ENCODE measurements at regions not wholly inside any gene's neighbourhood (a gene's known extent, or its start where the extent isn't known, plus 50 kb on each side); places are given as distances from the start of the nearest gene placed in this dataset.

DNA sequence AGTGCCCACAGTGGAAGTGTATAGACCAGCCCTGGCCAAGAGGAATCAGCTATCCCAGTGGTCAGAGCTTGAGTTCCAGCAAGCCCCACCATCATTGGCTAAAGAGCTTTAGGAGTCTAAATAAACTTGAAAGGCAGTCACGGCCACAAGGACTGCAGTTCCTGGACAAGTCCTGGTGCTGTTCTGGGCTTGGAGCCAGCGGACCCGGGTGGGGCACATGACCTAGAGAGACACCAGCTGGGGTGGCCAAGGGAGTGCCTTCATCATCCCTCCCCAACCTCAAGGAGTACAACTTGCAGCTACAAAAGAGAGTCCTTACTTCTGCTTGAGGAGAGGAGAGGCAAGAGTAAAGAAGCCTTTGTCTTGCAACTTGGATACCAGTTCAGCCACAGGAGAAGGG, 439.8 kb upstream of the TMEFF2 start:
- Histone ChIP-seq H3K79me2 (ENCODE audit: control insufficient read depth, insufficient read depth, low read length) (no peaks in the 10 kb centered on the region), H3K4me3 (no peak overlapping the region), H3K36me3 (ENCODE audit: control insufficient read depth in 2 of 2, insufficient read depth in 2 of 2, low read length in 1 of 2) (no peaks in the 10 kb centered on the region), H3K4me2 (ENCODE audit: control insufficient read depth, insufficient read depth) (no peak overlapping the region), H4K20me1 (ENCODE audit: control insufficient read depth, insufficient read depth) (no peaks in the 10 kb centered on the region), H3K27ac (ENCODE audit: control insufficient read depth, insufficient read depth) (no peak overlapping the region), H3K27me3 (replicated peaks in 1 of 2; ENCODE audit: control insufficient read depth in 2 of 2, insufficient read depth in 2 of 2, low read length in 1 of 2) (no peaks in the 10 kb centered on the region), H3K9me3 (replicated peaks; ENCODE audit: control insufficient read depth, insufficient read depth, low read length) (no peaks in the 10 kb centered on the region), H3K9ac (ENCODE audit: control insufficient read depth, insufficient read depth, low read length) (no peak overlapping the region), H3K4me1 (ENCODE audit: control insufficient read depth, insufficient read depth, low read length) (no peaks in the 10 kb centered on the region), H2AFZ (ENCODE audit: control insufficient read depth, low read depth, low read length) (no peak overlapping the region)
- DNase-seq (ENCODE audit: low read depth, low spot score) (no peak), ATAC-seq (no peak), FAIRE-seq (no peak)
- ChIA-PET POLR2A (no interaction called here), SMC1A (ENCODE audit: uncharacterized antibody, unreplicated experiment) (no interaction called here), CTCF (no interaction called here), RAD21 (ENCODE audit: unreplicated experiment) (no interaction called here)
- in situ Hi-C loops (cut with MboI): no loop called here
- intact Hi-C loops (cut with micrococcal nuclease; ENCODE audit: unreplicated experiment): no loop called here
- 8% methylated on average over 3 of the region's 3 CpGs for WGBS (ENCODE audit: insufficient coverage, insufficient replicate concordance, low lambda C conversion rate, missing lambda C conversion rate)
- TF ChIP-seq TAF1 (IDR thresholded peaks at IDR 0.05; ENCODE audit: borderline replicate concordance, low read depth, low read length): no peak
- no peak for TF ChIP-seq SIX5 (IDR thresholded peaks at IDR 0.05; ENCODE audit: low read depth, low read length, severe bottlenecking)
- no peak for TF ChIP-seq DPF2 (IDR thresholded peaks at IDR 0.05)
- BruUV-seq (replicated peaks): no TSS peak

DNA sequence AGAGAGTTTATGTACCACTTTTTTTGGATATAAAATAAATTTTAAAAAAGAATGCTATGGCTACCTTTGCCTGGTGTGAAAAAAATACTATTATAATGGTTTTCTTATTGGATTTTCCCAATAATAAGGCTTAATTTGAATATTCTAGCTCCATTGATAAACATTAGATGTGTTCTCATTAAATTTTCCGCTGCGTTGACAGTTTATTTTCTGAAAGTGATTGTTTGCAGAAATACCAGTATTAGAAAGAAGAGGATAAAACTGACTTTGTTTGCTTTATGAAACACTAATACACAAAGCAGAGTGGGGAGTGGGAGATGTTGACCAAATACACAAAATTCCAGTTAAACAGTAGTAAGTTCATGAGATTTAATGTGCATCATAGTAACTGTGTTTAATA, 433.3 kb upstream of the TMEFF2 start:
- Histone ChIP-seq H3K27ac (ENCODE audit: control insufficient read depth, insufficient read depth) (no peak overlapping the region), H3K79me2 (ENCODE audit: control insufficient read depth, insufficient read depth, low read length) (no peaks in the 10 kb centered on the region), H3K4me2 (ENCODE audit: control insufficient read depth, insufficient read depth) (no peak overlapping the region), H3K9me3 (replicated peaks; ENCODE audit: control insufficient read depth, insufficient read depth, low read length) (no peaks in the 10 kb centered on the region), H3K4me1 (ENCODE audit: control insufficient read depth, insufficient read depth, low read length) (no peaks in the 10 kb centered on the region), H3K9ac (ENCODE audit: control insufficient read depth, insufficient read depth, low read length) (no peak overlapping the region), H3K27me3 (replicated peaks in 1 of 2; ENCODE audit: control insufficient read depth in 2 of 2, insufficient read depth in 2 of 2, low read length in 1 of 2) (no peaks in the 10 kb centered on the region), H3K4me3 (no peak overlapping the region), H3K36me3 (ENCODE audit: control insufficient read depth in 2 of 2, insufficient read depth in 2 of 2, low read length in 1 of 2) (no peaks in the 10 kb centered on the region), H4K20me1 (ENCODE audit: control insufficient read depth, insufficient read depth) (no peaks in the 10 kb centered on the region), H2AFZ (ENCODE audit: control insufficient read depth, low read depth, low read length) (no peak overlapping the region)
- ChIA-PET CTCF (no interaction called here), RAD21 (ENCODE audit: unreplicated experiment) (no interaction called here), SMC1A (ENCODE audit: uncharacterized antibody, unreplicated experiment) (no interaction called here), POLR2A (no interaction called here)
- intact Hi-C loops (cut with micrococcal nuclease; ENCODE audit: unreplicated experiment): no loop called here
- no peak for FAIRE-seq
- in situ Hi-C loops (cut with MboI): no loop called here
- DNase-seq (ENCODE audit: low read depth, low spot score): no peak
- TF ChIP-seq NRF1 (conservative IDR thresholded peaks at IDR 0.05; ENCODE audit: low read depth, low read length): no peak
- TF ChIP-seq, protein P1, sequence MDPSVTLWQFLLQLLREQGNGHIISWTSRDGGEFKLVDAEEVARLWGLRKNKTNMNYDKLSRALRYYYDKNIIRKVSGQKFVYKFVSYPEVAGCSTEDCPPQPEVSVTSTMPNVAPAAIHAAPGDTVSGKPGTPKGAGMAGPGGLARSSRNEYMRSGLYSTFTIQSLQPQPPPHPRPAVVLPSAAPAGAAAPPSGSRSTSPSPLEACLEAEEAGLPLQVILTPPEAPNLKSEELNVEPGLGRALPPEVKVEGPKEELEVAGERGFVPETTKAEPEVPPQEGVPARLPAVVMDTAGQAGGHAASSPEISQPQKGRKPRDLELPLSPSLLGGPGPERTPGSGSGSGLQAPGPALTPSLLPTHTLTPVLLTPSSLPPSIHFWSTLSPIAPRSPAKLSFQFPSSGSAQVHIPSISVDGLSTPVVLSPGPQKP (IDR thresholded peaks at IDR 0.05; ENCODE audit: low read depth, low read length): no peak
- TF ChIP-seq CBX5 (IDR thresholded peaks at IDR 0.05; ENCODE audit: low read depth): no peak
- no peak for TF ChIP-seq NFYA (IDR thresholded peaks at IDR 0.05; ENCODE audit: borderline replicate concordance, low read depth, low read length)
- TF ChIP-seq IKZF1 (conservative IDR thresholded peaks at IDR 0.05): no peak
- TF ChIP-seq, protein P2, sequence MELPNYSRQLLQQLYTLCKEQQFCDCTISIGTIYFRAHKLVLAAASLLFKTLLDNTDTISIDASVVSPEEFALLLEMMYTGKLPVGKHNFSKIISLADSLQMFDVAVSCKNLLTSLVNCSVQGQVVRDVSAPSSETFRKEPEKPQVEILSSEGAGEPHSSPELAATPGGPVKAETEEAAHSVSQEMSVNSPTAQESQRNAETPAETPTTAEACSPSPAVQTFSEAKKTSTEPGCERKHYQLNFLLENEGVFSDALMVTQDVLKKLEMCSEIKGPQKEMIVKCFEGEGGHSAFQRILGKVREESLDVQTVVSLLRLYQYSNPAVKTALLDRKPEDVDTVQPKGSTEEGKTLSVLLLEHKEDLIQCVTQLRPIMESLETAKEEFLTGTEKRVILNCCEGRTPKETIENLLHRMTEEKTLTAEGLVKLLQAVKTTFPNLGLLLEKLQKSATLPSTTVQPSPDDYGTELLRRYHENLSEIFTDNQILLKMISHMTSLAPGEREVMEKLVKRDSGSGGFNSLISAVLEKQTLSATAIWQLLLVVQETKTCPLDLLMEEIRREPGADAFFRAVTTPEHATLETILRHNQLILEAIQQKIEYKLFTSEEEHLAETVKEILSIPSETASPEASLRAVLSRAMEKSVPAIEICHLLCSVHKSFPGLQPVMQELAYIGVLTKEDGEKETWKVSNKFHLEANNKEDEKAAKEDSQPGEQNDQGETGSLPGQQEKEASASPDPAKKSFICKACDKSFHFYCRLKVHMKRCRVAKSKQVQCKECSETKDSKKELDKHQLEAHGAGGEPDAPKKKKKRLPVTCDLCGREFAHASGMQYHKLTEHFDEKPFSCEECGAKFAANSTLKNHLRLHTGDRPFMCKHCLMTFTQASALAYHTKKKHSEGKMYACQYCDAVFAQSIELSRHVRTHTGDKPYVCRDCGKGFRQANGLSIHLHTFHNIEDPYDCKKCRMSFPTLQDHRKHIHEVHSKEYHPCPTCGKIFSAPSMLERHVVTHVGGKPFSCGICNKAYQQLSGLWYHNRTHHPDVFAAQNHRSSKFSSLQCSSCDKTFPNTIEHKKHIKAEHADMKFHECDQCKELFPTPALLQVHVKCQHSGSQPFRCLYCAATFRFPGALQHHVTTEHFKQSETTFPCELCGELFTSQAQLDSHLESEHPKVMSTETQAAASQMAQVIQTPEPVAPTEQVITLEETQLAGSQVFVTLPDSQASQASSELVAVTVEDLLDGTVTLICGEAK (IDR thresholded peaks at IDR 0.05; ENCODE audit: borderline replicate concordance): no peak
- TF ChIP-seq SP1 (IDR thresholded peaks at IDR 0.05; ENCODE audit: low read depth, low read length): no peak
- TF ChIP-seq SIX5 (IDR thresholded peaks at IDR 0.05; ENCODE audit: low read depth, low read length, severe bottlenecking): no peak
- TF ChIP-seq NFIC (IDR thresholded peaks at IDR 0.05; ENCODE audit: low read depth, low read length): no peak
- ATAC-seq: no peak
- no TSS peak for BruUV-seq (replicated peaks)
- 96% methylated on average over 2 of the region's 2 CpGs for WGBS (ENCODE audit: insufficient coverage, insufficient replicate concordance, low lambda C conversion rate, missing lambda C conversion rate)

Data from GM12878 (cell line).